Amniotic stem cell (primary cell): ENCODE measurements at regions not wholly inside any gene's neighbourhood (a gene's known extent, or its start where the extent isn't known, plus 50 kb on each side); places are given as distances from the start of the nearest gene placed in this dataset.
"Not testable (repeated sequence)": the region's sequence is repeated elsewhere in the genome, so short reads cannot be mapped to it uniquely, and the experiment has no call there.

Experiments
- DNase-seq: peaks from one replicate; lab custom pipeline; 2025; lab: John Stamatoyannopoulos, UW

GRCh38 chr3:153440311-153440710 is 278.3 kb downstream of the RAP2B start:
- no peak for DNase-seq

GRCh38 chr3:153442386-153442785 is 280.4 kb downstream of the RAP2B start:
- DNase-seq, result no peak

- no peak for DNase-seq
These were observed 280.9 kb downstream of the RAP2B start for GRCh38 chr3:153442799-153443487.

- no peak for DNase-seq
These were observed 281.9 kb downstream of the RAP2B start for GRCh38 chr3:153443961-153444360.

- no peak for DNase-seq
These were observed 283.8 kb downstream of the RAP2B start for GRCh38 chr3:153445817-153446216.

GRCh38 chr3:153448151-153448829 is 286.3 kb downstream of the RAP2B start:
- DNase-seq, result no peak

GRCh38 chr3:153456833-153457545 is 295.0 kb downstream of the RAP2B start:
- DNase-seq, result no peak

GRCh38 chr3:153458881-153459280 is 296.9 kb downstream of the RAP2B start:
- DNase-seq, result no peak

GRCh38 chr3:153462545-153462944 is 300.5 kb downstream of the RAP2B start:
- no peak for DNase-seq

- DNase-seq, result no peak
These were observed 301.9 kb downstream of the RAP2B start for GRCh38 chr3:153463895-153464294.

GRCh38 chr3:153469162-153469561 is 307.1 kb downstream of the RAP2B start:
- no peak for DNase-seq

- no peak for DNase-seq
These were observed 322.8 kb downstream of the RAP2B start for GRCh38 chr3:153484842-153485241.

GRCh38 chr3:153495422-153495821 is 333.4 kb downstream of the RAP2B start:
- DNase-seq, result no peak

- DNase-seq, result no peak
These were observed 340.7 kb downstream of the RAP2B start for GRCh38 chr3:153502682-153503081.

- no peak for DNase-seq
These were observed 341.8 kb downstream of the RAP2B start for GRCh38 chr3:153503873-153504272.

GRCh38 chr3:153506205-153506604 is 344.2 kb downstream of the RAP2B start:
- DNase-seq, result not testable (repeated sequence)

GRCh38 chr3:153506686-153507085 is 344.7 kb downstream of the RAP2B start:
- not testable (repeated sequence) for DNase-seq

- DNase-seq, result no peak
These were observed 351.2 kb downstream of the RAP2B start for GRCh38 chr3:153513236-153513635.

GRCh38 chr3:153528473-153528872 is 366.4 kb downstream of the RAP2B start:
- DNase-seq, result no peak

GRCh38 chr3:153539263-153539662 is 377.2 kb downstream of the RAP2B start:
- DNase-seq, result no peak

GRCh38 chr3:153545471-153545870 is 383.4 kb downstream of the RAP2B start:
- DNase-seq, result no peak

GRCh38 chr3:153547970-153548369 is 385.9 kb downstream of the RAP2B start:
- no peak for DNase-seq

GRCh38 chr3:153549686-153550085 is 387.7 kb downstream of the RAP2B start:
- DNase-seq, result not testable (repeated sequence)
